Fibroblast of the aortic adventitia (primary cell): ENCODE measurements at regions not wholly inside any gene's neighbourhood (a gene's known extent, or its start where the extent isn't known, plus 50 kb on each side); places are given as distances from the start of the nearest gene placed in this dataset.

Source experiments
- DNase-seq: peaks from one replicate; pipeline ENCODE4 v3.0.0-alpha.2; 2010; ENCODE audit warnings: low read depth
- H3K4me3 ChIP-seq: 2 replicates; pipeline ENCODE4 v1.5.1; 2011; ENCODE audit warnings: low read depth, mild to moderate bottlenecking, control low read depth, low read length, moderate library complexity
- CTCF ChIP-seq: IDR thresholded peaks from 2 replicates; pipeline ENCODE4 v1.5.1; 2011; ENCODE audit warnings: mild to moderate bottlenecking, low read length, control low read depth, inconsistent platforms; ENCODE audit not compliant: insufficient read depth

GRCh38 chr5:135269199-135269598 lies 129.8 kb downstream of the MACROH2A1 start:
- H3K4me3 ChIP-seq: no peak overlapping the region
- DNase-seq: peak; percentile 44
- no peak for TF ChIP-seq CTCF

- no peak overlapping the region for H3K4me3 ChIP-seq
- no peak for TF ChIP-seq CTCF
- peak; percentile 26 for DNase-seq
Observed at GRCh38 chr5:135266975-135267374, 132.1 kb downstream of the MACROH2A1 start.

DNA sequence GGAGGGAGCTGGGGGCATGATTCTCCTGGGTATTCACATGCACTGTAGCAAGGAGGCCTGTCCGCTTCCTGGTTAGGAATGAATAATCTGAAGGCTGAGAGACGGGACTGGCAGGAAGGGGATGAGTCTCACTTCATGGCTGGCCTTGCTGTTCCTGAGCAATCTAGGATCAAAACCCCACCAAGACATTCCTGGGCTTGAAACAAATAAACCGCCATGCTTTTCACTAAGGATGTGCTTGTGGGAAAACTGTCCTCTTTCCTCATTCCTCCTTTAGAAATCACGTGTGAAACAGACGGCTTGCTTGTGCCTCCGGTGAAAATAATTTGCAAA lies 132.8 kb downstream of the MACROH2A1 start:
- TF ChIP-seq CTCF: no peak

DNA sequence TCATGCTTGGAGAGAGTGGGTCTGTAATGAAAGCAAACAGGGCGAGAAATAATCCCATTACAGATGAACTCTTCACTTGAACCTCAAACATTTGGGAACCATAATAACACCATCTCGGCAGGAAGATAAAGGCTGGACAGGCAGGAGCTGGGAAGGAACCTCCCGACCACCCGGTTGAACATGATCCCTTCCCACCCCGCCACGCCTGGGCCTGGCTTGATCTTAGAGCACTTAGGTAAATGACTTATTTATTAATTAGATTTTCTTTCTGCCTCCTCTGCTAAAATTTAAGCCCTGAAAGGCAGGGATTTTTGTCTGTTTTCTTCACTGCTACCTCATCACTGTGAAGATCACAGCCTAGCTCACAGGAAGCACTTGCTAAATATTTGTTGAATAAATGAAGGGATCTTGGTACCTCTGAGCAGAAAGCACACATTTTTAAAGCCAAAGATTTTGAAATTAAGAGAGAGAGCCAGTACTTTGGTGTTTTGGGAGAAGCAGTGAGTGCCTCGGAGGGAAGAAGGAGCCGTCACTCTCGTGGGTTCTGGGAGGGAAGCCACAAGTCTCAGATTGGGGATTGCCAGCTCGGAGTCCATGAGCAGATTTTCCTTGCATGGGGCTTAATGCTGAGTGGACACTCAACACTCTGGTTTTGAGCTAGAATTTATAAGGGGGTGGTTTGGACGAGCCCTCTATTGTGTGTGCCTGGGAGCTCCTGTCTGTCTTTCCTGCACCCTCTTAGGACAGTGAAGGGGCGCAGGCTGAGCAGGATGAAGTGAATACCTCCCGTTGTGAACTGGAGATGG lies 133.3 kb downstream of the MACROH2A1 start:
- DNase-seq: no peak
- no peak overlapping the region for H3K4me3 ChIP-seq
- no peak for TF ChIP-seq CTCF

More for the DNA sequence above, 132.8 kb downstream of the MACROH2A1 start:
- no peak overlapping the region for H3K4me3 ChIP-seq
- DNase-seq: no peak

DNA sequence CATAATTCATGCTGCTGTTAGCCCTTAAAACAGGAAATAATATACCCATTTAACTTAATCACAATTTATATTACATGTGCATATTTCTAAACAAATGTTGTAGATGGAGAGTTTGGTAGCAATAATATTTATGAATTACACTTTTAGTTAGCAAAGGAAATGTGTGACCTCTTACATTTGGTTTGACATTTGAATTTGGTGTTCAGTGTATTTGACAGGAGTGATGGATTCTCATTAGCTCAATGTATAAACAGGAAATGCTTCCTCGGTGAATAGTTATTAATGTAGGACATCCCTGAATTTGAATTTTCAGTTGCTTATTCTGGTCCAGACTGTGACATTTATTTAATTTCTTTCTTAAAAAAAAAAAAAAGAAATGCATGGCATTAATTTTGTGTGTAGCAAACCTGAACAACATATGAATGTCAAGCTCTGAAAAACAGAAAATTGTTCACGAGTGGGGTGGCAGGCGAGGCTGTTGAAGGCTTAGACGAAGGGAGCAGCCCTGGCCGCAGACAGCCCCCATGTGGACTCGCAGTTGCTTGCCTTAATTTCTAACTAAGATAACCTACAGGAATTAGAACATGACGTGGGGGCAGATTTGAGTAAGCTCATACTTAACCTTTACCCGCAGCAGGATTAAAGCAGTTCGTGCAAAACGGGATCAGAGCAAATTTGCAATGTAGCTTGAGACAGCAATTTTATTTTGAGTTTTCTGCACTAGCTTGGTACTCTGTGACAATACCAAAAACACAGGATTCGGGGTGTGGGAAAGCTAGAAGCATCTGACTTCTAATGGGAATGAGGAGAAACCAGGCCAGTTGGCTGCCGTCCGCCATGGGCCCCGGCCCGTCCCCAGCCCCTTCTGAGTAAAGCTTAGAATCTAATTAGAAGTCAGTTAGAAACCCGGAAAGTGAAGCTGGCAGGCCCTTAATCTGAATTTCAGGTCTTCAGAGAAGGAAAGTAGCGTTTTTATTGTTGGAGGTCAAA lies 134.3 kb downstream of the MACROH2A1 start:
- DNase-seq: no peak
- no peak for TF ChIP-seq CTCF
- no peak overlapping the region for H3K4me3 ChIP-seq

DNA sequence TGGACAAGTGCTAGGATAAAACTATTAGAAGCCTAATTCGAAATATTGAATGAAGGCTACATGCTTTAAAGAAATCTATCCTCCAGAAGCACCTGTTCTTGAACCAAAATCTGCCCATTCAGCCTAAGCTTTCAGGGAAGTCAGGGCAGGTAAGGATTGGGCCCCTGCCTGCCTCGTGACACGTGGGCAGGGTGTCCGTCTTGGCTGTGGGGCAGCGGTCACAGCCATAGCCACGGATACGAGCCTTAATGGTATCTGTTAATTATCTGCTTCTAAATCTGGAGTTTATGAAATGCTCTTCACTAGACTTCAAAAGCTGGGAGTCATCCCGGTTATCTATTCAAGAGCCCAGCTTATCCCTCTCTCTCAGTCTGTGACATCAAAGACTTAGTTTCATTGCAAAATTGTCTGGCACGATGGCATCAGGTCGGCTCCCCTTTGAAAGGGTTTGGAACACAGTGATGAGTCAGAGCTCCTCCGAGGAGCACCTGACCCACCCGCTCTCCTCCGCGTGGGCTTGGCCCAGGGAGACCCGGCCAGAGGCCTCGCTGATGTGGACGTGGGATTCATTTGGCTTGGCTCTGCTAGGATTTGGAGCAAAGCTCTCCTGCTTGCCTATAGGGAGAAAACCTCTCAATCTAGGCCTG lies 135.9 kb downstream of the MACROH2A1 start:
- no peak for TF ChIP-seq CTCF
- no peak overlapping the region for H3K4me3 ChIP-seq
- no peak for DNase-seq
